GM21786 (cell line): ENCODE measurements at regions not wholly inside any gene's neighbourhood (a gene's known extent, or its start where the extent isn't known, plus 50 kb on each side); places are given as distances from the start of the nearest gene placed in this dataset.

ENCODE experiments used
- ATAC-seq: cut with Tn5 transposase; IDR thresholded peaks from one replicate; pipeline ENCODE4 v1.9.1; 2021; ENCODE audit not compliant: unreplicated experiment

- ATAC-seq: no peak
Observed at GRCh38 chr14:76974365-76974764, 54.1 kb downstream of the IRF2BPL start.

GRCh38 chr14:76971549-76971948, 57.0 kb downstream of the IRF2BPL start:
- no peak for ATAC-seq

GRCh38 chr14:76968621-76969063, 59.9 kb downstream of the IRF2BPL start:
- ATAC-seq: no peak

- no peak for ATAC-seq
Observed at GRCh38 chr14:76967788-76968187, 60.7 kb downstream of the IRF2BPL start.

- ATAC-seq: no peak
Observed at GRCh38 chr14:76965232-76965631, 63.3 kb downstream of the IRF2BPL start.

DNA sequence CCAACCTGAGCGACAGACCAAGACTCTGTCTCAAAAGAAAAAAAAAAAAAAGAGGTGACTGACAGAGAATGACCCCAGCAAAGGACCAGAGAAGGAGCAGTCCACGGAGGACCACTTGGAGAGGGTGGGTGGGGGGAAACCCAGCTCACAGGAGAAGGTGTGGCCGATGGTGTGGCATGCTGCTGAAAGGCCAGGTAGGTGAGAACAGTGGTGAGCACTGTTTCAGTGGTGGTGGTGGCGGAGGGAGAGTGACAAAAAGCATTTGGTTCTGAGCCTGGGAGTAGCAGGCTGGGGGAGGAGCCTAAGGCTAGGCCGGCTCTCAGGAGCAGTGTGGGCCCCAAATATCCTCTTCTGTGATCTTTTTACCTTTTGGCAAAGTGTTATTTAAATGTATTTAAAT, 63.8 kb downstream of the IRF2BPL start:
- no peak for ATAC-seq

GRCh38 chr14:76963372-76963771, 65.1 kb downstream of the IRF2BPL start:
- no peak for ATAC-seq

GRCh38 chr14:76962303-76962660, 66.2 kb downstream of the IRF2BPL start:
- ATAC-seq: no peak

DNA sequence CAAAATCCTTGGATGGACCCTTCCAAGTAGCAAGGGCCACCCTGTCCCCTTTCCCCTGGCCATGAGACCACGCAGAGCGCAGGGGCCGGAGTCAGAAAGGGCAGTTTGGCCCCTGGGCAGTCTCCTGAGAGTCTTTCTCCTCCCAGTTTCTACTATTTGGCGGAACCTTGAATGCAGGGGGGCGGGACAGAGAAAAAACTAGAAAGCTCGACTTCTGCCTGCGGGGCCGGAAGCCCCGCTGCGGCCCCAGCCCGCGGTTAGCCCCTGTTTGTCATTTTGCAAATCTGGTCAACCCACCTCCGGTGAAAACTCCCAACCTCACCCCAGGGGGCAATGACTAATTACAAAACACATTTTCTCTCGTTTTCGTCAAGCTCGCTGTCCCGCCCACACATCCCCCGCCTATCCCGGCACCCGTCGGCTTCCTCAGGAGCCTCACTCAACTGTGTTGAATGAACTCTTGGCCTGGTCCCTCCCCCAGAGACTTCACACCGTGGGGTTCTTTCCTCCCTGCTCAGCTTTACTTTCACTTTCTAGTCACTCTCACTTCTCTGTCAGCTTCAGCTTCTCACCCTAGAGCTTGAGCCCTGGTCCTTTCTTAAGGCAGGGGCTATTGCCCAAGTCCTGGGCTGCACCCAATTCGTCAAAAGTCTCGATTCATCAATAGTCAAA, 66.7 kb downstream of the IRF2BPL start:
- peak; percentile 79 for ATAC-seq

DNA sequence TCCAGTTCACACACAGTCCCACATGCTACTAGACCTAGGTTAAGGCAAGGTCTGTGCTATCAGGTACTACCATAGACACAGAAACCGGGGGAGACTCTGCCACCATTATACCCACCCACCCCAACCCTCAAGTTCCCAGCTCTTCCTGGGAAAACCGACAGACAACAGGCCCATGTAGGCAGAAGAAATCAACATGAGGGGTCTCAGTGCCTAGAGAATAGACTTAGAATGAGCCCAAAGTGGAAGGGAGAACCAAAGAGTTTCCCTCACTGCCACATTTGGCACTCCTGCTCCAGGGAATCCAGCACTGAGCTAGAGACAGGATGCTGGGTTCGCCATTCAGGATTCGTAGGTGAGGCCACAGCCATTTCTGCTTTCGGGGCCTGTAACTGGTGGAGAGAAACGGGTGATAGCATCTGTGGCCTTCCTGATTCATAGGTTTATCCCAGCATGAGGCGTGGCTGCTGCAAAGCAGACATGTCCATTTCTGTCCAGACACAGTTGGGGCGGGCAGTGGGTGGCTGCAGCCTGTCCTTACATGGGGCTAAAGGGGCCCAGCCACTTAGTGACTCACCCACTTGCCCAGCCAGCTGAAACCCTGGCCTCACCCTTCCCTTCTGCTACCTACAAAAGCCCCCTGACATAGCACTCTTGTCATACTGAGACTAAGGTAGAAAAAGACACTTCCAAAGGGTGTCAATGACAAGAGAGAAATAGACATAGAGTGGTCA, 69.4 kb downstream of the IRF2BPL start:
- no peak for ATAC-seq

DNA sequence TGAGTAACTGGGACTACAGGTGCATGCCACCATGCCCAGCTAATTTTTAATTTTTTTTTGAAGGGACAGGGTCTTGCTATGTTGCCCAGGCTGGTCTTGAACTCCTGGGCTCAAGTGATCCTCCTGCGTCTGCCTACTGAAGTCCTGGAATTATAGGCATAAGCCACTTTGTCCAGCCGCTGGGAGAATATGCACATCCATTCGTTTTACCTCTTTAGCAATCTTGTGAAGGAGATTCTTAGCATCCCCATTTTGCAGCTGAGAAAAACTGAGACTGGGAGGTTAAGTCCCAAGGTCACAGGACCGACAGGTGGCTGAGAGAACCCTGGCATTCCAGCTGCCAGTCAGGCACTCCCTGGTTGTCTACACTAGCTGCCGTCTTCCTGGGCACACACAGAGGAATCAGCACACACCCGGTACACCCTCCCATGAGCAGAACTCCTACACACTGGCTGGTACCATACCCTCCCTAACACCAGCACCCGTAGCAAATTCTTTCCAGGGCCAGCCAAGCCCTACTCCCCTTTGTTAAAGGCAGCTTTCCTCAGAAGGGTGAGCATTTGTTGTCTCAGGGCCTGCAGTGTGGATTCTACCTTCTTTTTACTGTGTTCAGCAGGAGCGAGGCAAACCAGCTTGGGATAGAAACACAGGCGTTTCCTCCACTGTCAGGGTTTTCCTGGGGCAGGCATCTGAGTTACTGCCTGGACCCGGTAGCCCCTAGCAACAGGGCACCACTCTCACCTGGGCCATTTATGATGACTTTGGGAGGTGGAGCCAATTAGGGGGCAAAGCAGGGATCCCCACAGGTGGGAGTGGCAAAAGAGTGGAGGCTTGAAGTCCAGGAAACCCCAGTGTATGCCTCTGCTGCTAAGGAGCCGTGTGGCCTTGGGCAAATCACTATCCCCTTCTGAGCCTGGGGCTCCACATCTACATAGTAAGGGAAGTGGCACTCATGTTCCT, 70.2 kb downstream of the IRF2BPL start:
- ATAC-seq: no peak

DNA sequence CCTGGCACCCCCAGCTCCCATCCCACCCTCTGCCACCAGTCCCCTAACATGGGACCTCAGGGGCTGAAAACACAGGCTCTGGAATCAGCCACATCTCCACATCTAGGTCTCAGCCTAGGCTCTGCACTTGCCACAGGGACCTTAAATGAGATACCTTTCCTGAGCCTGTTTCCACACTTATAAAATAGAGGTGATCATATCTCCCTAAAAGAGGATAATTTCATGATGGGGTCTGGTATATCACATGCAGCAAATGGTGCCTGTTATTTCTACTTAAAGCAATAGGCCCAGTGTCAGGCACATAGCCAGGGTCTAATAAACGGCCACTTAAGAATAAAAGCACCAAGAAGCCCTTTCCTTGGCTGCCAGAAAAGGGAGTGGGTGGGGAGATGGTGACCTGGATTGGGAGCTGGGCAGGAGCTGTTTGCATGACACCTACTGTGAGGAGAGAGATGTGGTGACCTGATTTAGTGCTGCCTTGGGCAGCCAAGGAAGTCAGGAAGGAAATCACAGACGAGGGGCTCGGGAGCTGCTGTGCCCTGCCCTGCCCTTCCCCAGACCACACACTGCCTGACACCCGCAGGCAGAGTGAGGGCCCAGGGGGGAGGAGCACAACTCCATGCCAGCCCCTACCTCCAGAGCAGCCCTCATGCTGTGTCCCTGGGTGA, 71.2 kb downstream of the IRF2BPL start:
- ATAC-seq: no peak

GRCh38 chr14:76956316-76957090, 72.0 kb downstream of the IRF2BPL start:
- peak; percentile 36 for ATAC-seq

DNA sequence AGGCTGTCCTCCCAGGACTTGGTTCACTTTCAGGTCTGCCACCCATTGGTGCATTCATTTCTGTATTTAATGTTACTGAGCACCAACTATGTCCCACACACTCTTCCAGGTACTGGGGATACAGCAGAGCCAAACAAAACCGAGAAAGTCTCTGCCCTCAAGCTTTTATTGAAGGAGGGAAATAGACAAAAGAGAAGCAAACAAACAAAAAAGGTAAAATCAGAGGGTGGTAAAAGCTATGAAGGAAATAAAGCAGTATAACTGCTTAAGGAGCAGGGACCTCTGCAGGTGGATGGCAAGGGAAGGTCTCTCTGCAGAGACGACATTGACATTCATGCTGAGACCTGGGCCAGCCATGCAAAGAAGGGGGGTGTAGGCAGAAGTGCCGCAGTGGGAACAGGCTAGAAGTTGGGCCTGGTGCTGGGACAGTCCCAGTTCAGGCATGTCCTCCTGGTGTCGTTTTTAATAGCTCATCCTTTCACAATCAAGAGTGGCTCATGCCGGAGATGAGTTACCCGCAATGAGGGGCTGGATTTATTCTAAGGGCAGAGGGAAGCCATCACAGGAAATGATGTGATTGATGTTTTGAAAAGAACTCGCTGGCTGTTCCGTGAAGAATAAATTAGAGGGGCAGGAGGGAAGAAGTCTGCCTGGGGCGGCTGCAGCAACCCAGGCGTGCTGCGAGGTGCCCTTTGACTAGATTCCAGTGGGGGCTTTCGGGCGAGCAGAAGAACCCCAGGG, 72.8 kb downstream of the IRF2BPL start:
- peak; percentile 39 for ATAC-seq

DNA sequence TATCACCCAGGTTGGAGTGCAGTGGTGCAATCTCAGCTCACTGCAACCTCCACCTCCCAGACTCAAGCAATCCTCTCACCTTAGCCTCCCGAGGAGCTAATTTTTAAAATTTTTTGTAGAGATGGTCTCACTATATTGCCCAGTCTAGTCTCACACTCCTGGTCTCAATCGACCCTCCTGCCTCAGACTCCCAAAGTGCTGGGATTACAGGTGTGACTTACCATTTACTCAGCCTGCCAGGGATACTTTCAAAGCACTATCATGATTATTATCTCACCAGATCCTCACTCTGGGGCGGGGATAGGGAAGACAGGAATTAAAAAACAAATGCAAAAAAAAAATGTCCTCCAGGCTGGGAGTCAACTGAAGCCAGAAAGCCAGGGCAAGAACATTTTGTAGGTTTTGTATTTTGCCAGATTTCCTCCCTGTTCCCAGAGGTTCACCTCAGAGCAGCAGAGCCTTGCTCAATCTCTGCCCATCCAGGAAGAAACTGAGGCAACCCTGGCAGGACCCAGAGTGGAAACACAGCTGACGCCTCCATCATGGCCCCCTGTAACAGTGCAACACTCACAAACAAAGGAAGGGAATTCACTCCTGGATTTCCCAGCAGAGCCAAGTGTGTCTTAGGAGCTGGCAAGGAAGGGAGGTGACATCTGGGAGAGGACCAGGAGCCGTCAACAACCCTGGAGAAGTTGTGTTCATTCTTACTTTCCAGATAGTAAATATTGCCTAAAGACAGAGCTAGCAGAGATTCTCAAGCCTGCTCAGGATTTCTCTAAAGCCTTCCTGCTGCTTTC, 73.9 kb downstream of the IRF2BPL start:
- ATAC-seq: no peak

DNA sequence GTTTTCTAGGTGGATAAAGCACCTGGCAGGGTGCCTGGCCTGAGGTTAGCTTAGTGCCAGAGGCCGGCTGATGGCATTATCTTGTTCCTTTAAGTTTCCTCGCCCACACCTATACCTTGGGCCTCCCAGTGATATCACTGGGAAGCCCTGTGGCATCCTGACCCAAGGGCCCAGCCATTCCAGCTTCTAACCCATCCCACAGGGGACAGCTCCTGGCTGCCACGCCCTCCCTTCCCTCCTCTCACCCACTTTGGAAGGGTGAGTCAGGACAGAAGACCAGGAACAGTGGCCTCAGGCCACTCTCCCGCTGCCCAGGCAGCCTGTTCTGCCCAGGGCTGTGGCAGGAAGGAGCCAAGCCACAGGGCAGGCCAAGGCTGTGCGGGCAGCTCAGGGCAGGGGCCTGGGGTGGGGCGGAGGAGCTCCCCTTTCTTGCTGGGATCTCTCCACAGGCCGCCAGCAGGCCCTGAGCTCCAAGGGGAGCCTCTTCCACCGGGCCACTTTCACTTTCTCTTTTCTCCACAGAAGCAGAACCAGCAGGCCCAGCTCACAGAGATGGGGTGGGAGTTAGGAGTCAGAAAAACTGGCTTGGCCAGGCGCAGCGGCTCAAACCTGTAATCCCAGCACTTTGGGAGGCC, 75.1 kb downstream of the IRF2BPL start:
- ATAC-seq: no peak

DNA sequence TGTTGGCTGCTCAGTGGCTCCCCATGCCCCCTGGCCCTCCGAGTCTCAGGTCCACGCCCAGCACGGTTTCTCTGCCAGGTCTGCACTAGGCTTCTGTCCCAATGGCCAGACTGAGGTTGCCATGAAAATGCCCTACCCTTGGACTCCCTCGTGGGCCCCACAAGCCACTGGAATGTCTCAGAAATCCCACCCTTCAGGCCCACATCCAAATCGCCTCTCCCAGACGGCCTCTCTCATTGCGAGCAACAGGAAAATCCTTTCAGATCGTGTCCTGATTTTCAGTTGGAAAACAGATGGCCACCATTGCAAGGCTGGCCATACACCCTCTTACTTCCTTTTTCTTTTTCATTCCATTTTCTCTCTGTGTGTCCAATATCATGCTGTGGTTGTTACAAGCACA, 77.3 kb downstream of the IRF2BPL start:
- ATAC-seq: no peak
